ENCODE measurements at regions not wholly inside any gene's neighbourhood (a gene's known extent, or its start where the extent isn't known, plus 50 kb on each side); places are given as distances from the start of the nearest gene placed in this dataset.

- no peak for DNase-seq
Observed at GRCh38 chr10:131425752-131426533, 114.4 kb upstream of the TCERG1L start.

DNA sequence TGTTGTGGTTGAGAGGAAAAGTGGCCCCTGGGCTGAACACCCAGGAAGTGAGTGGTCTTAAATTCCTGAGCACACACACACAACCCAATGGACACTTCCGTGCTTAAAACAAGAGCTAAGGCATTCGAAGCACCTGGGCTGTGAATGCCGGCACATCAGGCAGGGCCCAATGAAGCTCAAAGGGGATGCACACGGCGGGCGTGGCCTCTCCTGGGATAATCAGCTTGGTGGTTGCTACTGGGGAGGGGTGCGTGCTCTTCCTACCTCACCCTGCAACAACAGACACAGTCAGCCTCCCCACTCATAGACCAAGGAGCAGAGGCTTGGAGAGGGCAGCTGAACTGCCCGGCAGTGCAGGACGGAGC is 115.0 kb upstream of the TCERG1L start:
- no peak for DNase-seq

DNA sequence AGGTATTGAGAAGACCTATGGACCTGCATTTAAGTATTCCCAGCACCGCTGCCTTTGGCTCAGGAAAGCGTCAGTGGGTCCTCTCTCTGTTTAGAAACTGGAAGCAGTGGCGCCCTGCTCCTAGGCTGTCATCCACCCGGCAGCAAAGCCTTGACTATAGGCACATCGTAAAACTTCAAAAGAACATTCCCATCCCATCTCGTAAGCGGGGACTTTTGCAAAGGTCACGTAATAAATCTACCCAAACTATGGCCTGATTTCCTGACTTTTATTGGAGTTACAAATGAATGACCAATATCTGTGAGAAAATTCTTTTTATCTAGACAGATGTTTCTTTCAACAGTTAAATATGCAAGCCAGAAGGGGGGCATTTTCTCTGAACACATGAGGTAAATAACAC is 115.8 kb upstream of the TCERG1L start:
- DNase-seq, result no peak

DNA sequence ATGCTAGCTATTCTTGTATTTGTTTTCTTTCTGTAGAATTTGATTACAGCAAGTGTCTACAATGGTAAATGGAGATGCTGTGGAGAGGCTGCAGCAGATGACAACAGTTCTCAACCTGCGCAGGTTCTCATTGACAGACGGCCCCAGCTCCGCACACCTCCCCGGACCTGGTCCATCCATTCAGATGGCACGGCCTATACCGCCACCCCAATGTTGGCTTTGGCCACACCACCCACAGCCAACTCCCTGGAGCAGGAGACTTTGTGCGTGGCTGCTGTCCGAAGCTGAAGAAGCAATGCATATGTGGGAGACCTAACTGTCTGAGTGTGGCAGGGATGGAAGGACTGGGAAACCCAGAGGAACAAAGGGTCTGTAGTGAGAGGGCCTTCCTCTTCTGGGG is 116.4 kb upstream of the TCERG1L start:
- no peak for DNase-seq

DNA sequence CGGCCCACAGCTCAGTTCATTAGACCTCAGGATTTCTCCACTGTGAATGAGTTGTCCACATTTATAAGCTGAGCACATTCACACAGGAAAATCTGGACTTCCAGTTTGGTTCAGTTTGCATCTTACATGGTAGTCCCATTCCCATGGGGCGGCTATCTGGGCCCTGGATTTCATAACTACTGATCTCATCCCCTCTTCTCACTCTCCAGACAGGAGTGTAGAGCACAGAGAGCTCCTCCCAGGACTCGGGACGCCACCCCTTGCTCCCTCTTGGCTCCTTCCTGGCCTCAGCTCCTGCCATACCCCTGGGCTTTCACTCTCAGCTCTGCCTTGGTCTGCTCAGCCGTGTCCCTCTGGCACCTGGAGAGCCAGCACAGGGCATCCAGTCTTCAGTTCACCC is 117.6 kb upstream of the TCERG1L start:
- DNase-seq, result no peak

- no peak for DNase-seq
Observed at GRCh38 chr10:131429942-131430341, 118.4 kb upstream of the TCERG1L start.

DNA sequence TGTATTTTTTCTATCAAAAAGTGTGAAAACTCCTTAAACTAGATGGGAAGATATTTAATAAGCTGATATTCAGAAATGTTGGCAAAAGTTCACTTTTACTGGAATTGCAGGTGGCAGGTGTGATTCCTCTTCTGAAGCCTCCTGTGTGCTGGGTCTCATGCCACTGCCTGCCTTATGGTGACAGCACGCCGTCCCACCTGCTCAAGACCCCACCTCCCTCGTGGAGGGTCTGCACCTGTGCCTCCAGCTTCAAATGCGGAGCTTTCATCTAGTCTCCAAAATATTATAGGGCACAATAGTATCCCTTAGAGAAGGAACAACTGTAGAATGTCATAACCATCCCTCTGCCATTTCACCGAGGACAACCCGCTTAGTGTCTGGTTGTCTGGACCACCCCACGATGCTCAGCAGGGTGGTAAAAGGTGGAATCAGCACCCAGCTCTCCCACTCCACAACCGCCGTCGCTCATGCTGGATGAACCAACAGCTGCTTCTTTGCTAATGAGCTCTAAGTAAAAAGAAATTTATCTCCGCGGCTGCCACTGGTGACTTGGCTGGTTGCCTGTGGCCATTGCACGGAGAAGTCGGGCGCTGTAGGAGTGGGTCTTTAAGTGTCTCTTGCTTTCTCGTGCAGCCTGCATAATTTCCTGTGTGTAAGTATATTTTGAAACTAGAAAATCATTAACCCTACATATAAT is 119.3 kb upstream of the TCERG1L start:
- DNase-seq, result no peak

- no peak for DNase-seq
Observed at GRCh38 chr10:131431533-131431932, 120.0 kb upstream of the TCERG1L start.

- DNase-seq, result no peak
Observed at GRCh38 chr10:131431978-131432690, 120.6 kb upstream of the TCERG1L start.

DNA sequence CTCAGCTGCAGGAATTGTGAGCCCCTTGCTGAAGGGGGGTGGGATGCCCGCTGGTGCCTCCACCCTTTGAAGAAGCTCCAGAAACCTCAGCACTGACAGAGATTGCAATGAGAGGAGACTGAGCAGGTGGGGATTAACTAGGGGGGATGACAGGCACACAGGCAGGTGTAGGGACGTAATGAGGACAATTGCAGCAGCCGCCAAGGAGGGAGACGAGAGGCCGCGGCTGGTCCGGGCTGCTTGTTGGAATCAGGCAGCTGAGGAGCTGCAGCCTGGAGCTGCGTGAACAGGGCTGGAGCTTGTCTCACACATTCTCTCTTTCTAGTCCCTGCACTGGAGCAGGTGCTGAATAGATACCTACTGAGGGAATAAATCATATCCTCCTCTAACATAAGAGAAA is 122.0 kb upstream of the TCERG1L start:
- DNase-seq, result no peak

DNA sequence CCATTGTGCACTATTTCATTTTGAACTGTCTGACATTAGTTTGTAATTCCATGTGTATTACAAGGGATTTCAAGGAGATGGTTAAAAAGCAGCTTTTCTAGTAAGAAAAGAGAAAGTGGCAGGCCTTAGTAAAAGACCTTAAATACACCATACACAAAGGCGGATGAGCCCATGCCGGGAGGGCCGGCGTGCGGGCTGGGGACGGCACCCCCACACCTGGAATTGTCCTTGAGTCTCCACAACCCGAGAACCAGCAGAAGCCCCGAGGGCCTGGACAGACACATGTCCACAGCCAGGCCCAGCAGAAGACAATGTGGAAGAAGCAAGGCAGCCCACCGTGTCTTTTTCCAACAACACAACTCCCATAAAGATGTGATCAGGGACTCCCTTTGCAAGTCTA is 123.7 kb upstream of the TCERG1L start:
- no peak for DNase-seq

DNA sequence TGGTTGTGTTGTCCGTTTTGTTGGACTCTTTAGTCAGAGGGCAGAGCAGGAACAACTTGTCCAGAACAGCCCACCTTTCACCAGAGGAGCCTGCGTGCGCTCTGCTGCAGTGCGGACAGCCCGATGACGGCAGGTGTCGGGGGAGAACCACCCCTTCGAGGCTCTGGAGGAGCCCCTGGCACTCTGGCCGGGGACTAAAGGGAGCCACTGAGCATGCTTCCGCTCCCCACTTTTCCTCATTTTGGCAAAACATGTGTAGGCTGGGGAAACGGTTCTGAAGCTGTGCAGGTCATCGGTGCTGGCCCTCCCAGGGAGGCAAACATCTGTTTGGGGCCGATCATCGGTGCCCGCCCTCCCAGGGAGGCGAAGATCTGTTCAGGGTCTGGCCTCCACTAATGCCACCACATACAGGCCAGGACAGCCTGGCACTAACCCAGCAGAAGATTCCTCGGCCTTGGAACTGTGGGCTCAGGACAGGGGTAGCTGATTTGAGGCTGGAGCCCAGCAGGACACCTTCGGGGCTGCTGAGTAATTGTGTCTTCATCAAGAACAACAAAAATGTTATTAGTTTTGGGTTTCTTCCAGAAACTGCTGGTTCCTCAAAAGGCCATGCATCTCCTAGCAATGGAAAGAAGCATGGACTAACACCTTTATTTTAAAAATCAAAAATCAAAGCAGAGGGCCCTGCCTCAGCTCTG is 124.4 kb upstream of the TCERG1L start:
- no peak for DNase-seq

DNA sequence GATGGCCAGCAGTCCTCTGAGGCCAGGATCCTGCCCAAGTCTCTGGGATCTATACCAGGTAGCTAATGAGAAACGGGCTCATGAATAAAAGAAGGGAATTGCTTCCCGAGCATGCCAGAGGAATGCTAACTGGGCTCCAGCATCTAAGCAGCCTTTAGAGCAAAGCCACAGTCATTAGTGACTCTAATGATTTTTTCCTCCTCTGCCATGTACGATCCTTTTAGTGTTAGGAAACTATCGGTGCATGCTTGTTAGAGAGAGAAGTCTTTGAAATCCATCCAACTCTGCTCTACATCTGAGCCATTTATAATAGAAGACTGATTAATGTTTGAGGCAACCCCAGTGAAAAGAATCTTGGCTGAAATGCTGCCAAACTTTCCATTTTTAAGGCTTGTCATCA is 124.9 kb upstream of the TCERG1L start:
- DNase-seq, result no peak

DNA sequence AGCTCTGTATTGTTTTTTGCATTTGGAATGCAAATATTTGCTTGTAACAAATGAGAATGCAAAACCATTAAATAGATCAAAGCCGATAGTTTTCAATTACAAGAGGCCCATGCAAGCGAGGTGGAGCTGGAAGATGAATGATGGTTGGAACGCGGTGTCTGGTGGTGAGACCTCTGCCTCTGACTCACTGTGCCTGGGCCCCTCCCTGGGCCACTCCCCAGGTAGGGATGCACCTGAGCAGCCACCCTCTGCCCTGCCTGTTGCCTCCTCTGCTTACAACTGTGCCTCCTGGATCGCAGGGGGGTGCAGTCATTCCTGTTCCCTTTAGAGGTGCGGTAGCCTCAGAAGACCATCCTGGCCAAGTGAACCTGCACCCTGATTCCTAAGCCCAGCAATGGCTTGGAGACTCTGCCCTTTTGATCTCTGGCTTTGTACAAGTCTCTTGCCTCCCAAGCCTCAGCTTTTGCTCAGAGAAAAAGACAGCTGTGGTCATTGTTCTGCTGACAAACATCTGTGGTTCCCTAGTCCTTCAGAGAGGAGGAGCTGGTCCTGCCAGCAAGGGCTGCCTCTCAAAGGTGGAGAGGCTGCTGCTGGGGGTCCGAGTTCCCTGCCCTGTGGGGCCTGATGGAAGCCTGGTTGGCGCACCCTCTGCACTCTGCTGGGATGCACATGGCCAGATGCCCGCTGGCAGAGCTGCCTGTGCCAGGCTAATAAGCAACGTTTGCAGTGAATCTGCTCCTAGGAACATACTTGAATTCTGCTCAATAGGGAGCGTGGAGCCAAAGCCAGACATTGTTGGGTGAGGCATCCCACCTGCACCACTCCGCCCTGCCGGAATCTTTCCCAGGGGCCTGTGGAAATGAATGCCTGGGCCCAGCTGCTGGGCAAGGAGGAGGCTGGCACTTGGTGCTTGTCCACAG is 126.3 kb upstream of the TCERG1L start:
- no peak for DNase-seq

GRCh38 chr10:131438665-131439064 is 127.1 kb upstream of the TCERG1L start:
- no peak for DNase-seq

DNA sequence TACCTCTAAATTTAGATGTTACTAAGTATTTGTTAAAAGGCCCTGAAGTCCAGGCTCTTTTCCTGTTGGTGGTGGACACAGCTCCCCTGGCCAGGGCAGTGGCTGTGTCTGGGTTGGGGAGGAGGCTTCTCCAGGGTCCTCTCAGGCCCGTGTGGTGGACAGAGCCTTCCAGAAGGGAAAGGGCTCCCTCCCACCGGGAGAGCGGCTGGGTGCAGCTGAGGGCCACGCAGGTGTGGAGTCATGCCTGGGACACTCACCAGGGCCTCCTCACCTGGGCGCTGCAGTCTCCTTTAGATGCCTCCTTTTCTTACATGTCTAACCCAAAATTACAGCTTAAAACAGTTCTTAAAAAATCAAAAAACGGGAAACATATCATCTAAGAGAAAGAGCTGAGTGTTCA is 128.2 kb upstream of the TCERG1L start:
- no peak for DNase-seq

DNA sequence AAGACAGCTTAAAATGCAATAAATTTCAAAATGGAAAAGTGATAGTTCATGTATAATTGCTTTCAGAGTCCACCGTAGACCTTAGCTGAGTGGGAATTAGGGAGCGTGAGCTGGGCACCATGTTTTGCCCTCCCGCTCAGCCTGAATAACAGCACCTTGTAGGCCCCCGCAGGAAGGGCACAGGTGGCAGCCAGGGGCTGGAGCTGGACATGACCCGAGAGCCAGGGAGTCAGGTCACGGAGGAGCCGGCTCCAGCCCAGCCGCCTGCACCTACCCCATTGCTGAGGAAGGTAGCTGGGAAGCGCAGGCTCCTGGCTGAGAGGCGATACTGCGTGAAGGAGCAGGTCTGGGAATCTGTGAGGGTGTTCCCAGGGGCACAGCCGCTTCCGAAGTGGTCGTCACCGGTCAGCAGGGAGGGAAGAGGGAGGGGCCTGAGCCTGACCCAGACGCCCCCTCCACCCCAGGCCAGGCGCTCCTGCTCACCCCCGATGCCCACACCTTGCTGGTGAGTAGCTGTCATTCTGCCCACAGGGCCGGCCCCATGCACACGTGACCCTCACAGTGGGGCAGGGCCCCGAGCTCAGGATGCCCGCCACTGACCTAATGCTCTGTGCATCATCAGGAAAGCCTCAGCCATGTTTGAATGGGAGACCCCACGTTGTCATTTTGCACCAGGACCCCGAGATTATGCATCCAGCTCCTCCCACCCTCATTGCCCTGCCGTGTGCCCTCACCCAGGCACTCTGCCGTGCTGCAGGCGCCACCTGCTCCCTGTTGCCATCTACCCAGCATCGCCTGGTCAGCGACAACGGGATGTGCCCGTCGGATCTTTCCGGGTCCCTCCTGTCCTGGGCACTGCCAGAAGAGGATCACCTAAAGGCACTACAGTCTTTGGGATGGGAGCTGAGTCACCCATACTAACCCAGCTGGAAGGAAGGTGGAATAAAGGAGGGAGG is 129.2 kb upstream of the TCERG1L start:
- no peak for DNase-seq

- DNase-seq, result no peak
Observed at GRCh38 chr10:131442271-131442670, 130.8 kb upstream of the TCERG1L start.

- no peak for DNase-seq
Observed at GRCh38 chr10:131444286-131444685, 132.8 kb upstream of the TCERG1L start.

GRCh38 chr10:131444862-131445461 is 133.4 kb upstream of the TCERG1L start:
- no peak for DNase-seq

DNA sequence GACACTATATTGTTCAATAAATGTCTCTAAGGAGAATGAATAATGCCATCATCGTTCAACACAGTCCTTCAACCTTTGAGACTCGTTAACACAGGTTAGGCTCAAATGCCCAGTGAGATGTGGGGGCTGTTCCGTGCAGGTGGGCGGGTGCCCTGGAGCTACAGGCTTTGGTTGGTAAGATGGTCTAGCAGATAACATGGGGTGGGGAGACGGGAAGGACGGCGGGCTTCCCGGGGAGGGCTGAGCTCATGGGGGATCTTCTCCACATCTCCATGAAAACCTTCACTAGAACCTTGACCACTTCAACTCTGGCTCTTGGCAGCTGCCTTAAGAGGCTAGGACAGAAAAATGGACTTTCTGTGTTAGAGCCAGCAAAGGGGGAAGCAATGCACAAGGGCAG is 134.1 kb upstream of the TCERG1L start:
- DNase-seq, result no peak
